HG03575 (cell line): ENCODE measurements at regions not wholly inside any gene's neighbourhood (a gene's known extent, or its start where the extent isn't known, plus 50 kb on each side); places are given as distances from the start of the nearest gene placed in this dataset.
"Not testable (repeated sequence)": the region's sequence is repeated elsewhere in the genome, so short reads cannot be mapped to it uniquely, and the experiment has no call there.

Source experiments
- ATAC-seq: cut with Tn5 transposase; IDR thresholded peaks from one replicate; pipeline ENCODE4 v1.9.1; 2021; ENCODE audit not compliant: unreplicated experiment, insufficient number of reproducible peaks, low FRiP score; ENCODE audit errors: extremely low read depth

- ATAC-seq, result no peak
These were observed 1098.2 kb upstream of the FANCL start for GRCh38 chr2:59339121-59339836.

- no peak for ATAC-seq
These were observed 1091.9 kb upstream of the FANCL start for GRCh38 chr2:59333007-59333406.

GRCh38 chr2:59326581-59327365, 1085.6 kb upstream of the FANCL start:
- not testable (repeated sequence) for ATAC-seq

GRCh38 chr2:59322870-59323269, 1081.7 kb upstream of the FANCL start:
- no peak for ATAC-seq

- ATAC-seq, result no peak
These were observed 1080.9 kb upstream of the FANCL start for GRCh38 chr2:59322005-59322404.

- no peak for ATAC-seq
These were observed 1073.1 kb upstream of the FANCL start for GRCh38 chr2:59314031-59314766.

- ATAC-seq, result no peak
These were observed 1072.1 kb upstream of the FANCL start for GRCh38 chr2:59312967-59313940.

- ATAC-seq, result no peak
These were observed 1070.9 kb upstream of the FANCL start for GRCh38 chr2:59312029-59312428.

- ATAC-seq, result no peak
These were observed 1067.0 kb upstream of the FANCL start for GRCh38 chr2:59308108-59308507.

- ATAC-seq, result no peak
These were observed 1066.1 kb upstream of the FANCL start for GRCh38 chr2:59307196-59307595.

- ATAC-seq, result no peak
These were observed 1062.1 kb upstream of the FANCL start for GRCh38 chr2:59303272-59303671.

- no peak for ATAC-seq
These were observed 1061.6 kb upstream of the FANCL start for GRCh38 chr2:59302683-59303082.

- ATAC-seq, result no peak
These were observed 1060.6 kb upstream of the FANCL start for GRCh38 chr2:59301466-59302402.

GRCh38 chr2:59297816-59298215, 1056.7 kb upstream of the FANCL start:
- ATAC-seq, result no peak

GRCh38 chr2:59296279-59296678, 1055.2 kb upstream of the FANCL start:
- no peak for ATAC-seq

GRCh38 chr2:59295524-59296162, 1054.5 kb upstream of the FANCL start:
- no peak for ATAC-seq

GRCh38 chr2:59288771-59289170, 1047.6 kb upstream of the FANCL start:
- ATAC-seq, result no peak
